Stimulated activated CD4-positive, alpha-beta T cell treated with anti-CD3 and anti-CD28 coated beads, Interleukin-2, amount 100 ng/mL, for 24 hours (primary cell): ENCODE measurements at regions not wholly inside any gene's neighbourhood (a gene's known extent, or its start where the extent isn't known, plus 50 kb on each side); places are given as distances from the start of the nearest gene placed in this dataset.

ENCODE experiments used
- DNase-seq, 2 donors: peaks; one replicate each; pipeline ENCODE4 v3.0.0-alpha.2; 2020

GRCh38 chr20:58058421-58059259, 169.8 kb downstream of the ANKRD60 start:
- no peak for DNase-seq

DNA sequence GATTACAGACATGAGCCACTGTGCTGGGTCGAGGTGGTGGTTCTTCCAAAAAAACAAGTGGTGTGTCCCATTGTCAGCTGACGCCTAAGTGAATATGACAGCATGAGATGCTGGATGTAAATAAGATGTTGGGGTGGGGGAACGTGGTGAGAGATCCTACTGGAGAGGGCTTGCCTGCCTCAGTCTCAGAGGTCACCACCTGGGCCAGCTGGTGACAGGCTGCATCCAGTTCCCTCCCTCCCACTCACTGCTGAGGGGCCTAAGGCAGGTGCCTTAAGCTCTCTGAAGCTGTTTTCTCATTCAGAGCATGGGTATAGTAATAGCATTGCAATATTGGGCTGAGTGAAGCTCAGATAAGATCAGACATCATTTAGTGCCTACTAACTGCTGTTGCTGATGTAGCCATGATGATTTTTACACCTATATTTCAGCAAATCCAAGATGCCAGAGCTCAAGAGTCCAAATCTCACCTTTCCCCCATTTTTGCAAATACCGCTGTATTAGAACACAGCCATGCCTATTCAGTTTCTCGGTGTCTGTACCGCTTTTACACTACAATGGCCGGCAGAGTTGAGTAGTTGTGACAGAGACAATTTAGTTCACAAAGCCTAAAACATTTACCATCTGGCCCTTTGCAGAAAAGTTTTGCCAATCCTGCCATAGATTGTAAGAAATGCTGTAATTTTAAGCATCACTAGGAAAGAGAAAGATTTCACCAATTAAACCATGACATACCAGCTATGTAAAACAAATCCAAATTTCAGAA, 171.3 kb downstream of the ANKRD60 start:
- DNase-seq: no peak

DNA sequence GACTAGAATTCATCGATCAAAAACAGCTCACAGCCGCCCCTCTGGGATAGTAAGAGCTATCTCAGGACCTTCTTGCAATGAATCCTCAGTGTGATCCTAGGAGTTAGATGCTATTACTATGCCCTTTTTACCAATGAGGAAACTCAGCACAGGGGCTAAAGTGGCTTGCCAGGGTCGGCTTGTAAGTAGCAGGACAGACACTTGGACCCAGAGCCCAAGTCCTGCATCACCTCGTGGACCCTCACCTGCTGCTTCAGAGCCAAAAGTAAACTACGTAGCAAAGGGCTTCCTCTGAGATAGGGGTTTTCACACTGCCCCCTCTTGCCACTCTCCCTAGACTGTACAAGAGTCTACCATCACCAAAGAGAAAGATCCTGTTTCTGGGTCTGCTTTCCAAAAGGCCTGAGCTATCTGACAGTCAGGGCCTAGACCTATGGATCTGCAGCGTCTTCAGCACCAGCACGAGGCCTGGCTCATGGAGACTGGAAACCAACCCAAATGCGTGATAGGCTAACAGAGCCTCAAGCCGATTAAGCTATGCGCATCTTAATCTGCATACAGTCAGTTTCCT, 172.3 kb downstream of the ANKRD60 start:
- DNase-seq: no peak

DNA sequence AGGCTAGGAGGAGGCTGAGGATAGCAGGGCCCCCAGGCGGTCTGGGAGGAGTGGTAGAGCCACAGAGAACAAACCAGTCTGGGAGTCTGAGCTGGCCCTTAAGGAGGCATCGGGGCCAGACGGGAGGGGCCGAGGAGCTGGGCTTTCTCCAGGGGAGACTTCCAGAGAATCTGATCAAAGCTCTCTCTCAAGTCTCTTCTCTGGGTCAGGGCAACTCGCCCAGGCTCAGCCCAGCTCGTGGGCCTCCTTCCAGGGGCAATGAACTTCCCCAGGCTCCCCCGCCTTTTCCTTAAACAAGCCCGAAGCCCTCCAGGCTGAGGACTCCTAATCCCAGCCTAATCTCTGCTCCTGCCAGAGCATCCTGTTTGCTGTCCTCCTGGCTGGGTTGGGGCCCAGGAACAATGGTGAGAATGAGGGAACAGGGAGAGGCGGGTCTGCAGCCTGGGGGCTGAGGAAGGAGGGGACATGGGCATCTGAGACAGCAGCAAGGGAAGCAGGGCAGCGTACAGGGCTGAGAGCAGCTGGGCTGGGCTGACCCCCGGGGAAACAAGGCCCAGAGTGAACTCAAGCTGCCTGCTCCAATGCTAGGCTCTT, 173.6 kb downstream of the ANKRD60 start:
- DNase-seq: no peak

GRCh38 chr20:58054082-58054779, 174.2 kb downstream of the ANKRD60 start:
- no peak for DNase-seq

DNA sequence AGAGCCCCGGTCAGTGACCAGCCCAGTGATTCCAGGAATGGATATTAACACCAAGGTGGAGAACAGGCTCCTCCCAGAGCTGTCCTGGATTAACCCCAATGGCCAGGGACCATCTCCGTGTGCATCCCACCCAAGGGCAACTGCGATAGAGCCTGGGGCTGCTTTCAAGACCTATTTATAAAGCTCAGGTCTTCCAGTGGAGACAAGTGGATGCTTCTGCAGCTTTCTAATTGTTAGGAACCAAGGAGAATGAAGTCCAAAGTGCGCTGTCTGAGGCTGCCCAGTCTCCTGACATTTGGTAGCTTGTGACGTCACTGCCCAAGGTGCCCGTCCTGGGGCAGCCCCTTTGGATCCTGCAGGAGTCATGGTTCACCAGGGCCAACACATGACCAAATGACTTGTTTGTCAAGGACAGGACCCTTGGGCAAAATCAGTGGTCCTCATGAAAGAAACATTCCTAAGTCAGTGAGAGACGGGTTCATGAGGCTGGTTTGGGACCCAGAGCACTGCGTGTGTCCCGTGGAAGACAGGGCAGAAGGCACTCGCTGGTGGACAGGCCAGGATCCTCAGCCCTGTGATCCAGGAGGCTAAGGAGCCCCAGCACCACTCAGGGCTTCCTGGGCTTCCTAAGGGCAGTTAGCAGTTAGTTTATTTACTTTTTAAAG, 174.9 kb downstream of the ANKRD60 start:
- DNase-seq: no peak

DNA sequence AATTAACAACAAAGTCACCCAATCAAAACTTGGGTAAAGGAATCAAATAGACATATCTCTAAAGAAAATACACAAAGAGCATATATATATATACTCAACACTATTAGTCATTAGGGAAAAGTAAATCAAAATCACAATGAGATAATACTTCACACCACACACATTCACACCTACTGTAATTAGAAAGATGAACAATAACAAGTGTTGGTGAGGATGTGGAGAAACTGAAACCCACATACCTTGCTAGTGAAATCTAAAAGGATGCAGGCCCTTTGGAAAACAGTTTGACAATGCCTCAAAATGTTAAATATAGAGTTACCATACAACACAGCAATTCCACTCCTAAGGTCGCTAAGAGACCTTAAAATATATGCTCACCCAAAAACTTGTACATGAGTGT, 177.1 kb downstream of the ANKRD60 start:
- DNase-seq: no peak

DNA sequence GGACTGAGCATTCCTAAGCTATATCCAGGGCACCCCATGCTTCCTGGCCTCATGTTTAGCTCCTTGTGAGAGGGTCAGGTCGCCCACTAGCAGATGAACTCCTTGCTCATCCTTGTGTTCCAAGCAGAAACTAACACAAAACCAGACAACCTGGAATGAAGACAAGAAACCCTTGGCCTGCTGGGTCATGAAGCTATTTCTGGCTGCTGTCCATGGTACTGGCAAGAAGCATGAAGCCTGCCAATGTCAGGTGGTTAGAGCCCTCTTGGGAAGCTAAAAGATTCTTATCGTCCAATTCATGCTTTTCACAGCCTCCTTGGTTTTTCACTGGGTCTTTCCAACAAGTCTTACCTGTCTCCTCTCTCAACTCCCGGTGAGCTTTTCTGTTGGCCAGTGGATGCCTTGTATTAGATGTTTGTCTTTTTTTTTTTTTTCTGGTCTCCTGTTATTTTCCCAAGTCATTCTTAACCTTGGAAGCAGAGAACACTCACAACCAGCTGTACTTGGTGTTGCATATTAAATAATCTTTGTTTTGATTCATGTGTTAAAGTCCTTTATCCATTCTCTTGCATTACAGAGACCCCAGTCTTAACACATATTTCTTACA, 180.3 kb downstream of the ANKRD60 start:
- DNase-seq: no peak

DNA sequence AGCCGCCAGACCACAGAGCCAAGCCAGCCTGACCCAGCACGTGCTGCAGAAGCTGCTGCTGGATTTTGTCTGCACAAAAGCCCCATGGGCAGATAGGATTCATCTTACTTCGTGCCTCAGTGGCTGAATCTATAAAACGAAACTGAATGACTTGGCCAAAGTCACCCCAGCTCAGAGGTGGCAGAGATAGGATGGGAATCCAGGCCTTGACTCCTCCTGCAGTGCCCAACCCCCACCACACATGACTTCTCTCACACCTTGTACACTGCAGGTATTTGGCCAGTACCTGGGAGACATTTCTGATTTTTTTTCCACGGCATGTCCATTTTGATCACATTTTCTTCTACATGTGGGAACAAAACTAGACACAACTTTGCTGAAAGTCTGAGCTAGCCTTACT, 182.1 kb downstream of the ANKRD60 start:
- no peak for DNase-seq

- DNase-seq: no peak
Observed at GRCh38 chr20:58045579-58045978, 182.9 kb downstream of the ANKRD60 start.

DNA sequence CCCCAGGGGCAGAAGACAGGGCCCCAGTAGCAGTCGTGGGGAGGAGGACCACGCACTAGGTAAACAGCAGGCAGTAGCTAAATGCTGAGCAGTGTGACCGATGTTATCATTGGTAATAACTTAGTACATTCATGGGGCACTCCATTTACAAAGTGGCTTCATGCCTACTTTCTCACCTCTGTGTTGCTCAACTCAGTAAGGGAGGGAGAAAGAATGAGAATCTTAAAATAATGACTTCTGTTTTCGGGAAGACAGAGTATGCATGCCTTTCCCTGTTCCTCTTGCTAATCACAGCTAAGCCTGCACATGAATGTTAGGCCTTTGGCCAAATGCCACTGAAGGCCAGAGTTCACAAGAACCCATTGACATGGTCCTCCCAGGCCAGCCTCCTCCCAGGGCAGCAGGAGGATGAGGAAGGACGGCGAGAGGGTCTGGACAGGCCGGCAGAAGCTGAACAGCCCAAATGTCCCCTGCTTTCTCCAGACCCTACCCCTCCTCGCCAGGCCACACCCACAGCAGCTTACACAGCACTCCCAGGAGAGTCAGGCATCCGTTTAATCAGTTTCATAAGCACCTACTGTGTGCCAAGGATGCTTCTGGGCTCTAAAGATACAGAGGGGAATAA, 183.4 kb downstream of the ANKRD60 start:
- no peak for DNase-seq

- DNase-seq: no peak
Observed at GRCh38 chr20:58044286-58044685, 184.2 kb downstream of the ANKRD60 start.

- no peak for DNase-seq
Observed at GRCh38 chr20:58043236-58044140, 185.0 kb downstream of the ANKRD60 start.

GRCh38 chr20:58042591-58042990, 185.9 kb downstream of the ANKRD60 start:
- no peak for DNase-seq

DNA sequence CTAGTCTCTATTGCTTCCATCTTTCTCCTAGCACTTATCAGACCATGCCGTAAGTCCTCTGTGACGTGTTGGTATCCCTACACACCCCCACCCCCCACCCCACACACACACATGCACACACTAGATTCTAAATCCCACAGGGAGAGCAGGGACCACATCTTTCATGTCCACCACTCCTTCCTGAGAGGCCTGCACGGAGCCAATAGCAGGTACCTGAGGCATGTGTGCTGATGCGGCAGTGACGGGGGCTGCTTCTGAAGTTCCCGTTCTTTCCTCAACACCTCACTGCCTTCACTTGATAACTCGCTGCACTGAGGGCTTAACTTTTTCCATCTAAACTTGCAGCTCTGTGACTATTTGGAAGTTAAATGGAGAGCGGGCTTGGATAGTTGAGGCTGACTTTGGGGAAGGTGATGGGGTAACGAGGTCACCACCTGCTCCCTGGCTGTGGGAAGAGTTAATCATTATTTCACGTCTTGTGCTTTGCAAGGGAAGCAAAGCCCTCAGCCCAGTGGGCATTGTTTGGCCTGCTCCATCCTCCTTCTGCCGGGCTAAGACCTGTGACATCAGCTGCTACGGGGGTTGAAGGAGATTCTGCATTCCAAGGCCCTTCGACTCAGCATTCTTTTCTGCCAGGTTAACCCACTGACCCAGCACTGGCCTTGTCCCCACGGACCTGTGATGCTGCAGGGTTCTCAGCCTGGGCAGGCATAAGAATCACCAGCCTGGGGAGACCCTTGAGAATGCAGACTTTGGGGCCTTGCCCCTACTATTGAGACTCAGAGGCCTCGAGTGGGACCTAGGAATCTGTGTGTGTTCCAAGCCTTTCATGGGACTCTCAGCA, 187.8 kb downstream of the ANKRD60 start:
- no peak for DNase-seq

DNA sequence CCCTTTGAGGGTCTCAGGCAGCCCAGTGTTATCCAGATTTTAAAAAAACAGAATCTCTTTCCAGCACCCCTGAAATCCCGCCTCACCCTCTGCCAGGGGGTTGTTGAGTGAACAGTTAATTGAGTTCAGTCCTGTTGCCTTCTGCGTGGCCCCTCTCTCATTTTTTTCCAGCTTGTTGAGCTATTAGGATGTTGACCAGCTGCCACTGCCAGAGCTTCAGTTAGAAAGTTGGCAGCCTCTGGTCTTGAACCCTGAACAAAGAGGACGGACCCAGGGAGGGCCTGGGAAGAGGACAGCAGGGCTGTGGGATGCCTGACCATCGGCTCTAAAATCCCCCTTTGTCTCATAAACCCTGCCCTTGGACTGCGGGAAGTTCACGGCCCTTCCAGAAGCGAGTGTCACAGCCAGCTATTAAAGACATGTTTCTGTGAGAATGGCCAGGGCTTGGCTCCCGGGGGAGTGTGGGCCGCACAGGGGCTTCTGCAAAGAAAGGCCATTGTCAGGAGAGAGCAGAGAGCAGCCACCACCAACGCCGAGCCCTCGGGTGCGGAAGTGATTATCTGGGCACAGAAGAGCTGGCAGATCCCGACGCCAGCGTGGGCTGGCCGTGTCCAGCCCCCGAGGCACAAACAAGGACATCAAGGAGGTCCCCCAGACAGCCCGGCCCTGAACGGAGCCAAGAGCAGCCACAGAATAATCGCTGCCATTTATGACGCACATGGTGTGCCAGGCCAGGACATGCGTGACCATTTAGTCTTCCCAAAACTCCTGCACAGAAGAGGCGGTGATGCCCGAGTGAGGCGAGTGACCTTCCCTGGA, 189.0 kb downstream of the ANKRD60 start:
- no peak for DNase-seq

GRCh38 chr20:58038123-58038654, 190.3 kb downstream of the ANKRD60 start:
- no peak for DNase-seq

DNA sequence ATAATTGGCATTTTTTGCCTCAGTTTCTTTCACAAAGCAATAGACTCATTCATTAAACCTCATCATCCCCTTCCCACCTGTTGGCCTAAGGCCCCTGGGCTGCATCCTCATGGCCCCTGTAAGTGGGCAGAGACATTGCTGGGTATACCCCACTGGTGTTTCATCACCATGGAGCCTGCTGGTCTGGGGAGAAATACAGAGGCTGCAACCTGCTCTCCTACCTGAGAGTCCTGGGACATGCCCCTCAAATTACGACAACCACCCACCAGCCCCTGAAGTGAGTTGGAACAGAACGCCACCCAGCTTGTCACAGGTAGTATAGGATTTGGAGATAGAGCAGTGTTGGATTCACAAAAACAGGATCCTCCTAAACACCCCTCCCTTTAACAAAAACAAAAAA, 190.8 kb downstream of the ANKRD60 start:
- no peak for DNase-seq
